MM.1S (cell line): ENCODE measurements at regions not wholly inside any gene's neighbourhood (a gene's known extent, or its start where the extent isn't known, plus 50 kb on each side); places are given as distances from the start of the nearest gene placed in this dataset.

ENCODE experiments used
- DNase-seq: peaks from one replicate; pipeline ENCODE4 v3.0.0-alpha.2; 2015
- H2AFZ ChIP-seq: fragments of 300-600 bp; sonication (generic); 2 replicates; pipeline ENCODE4 v1.6.0; 2016; ENCODE audit warnings: antibody characterized with exemption, low read length
- H3F3A ChIP-seq: fragments of 300-600 bp; sonication (generic); 2 replicates; pipeline ENCODE4 v1.6.1; 2016; ENCODE audit warnings: mild to moderate bottlenecking, antibody characterized with exemption, low read length, moderate library complexity, mixed read lengths; ENCODE audit not compliant: insufficient read depth
- H3K27ac ChIP-seq: fragments of 300-600 bp; sonication (generic); 2 replicates; pipeline ENCODE4 v1.5.1; 2016; ENCODE audit warnings: mild to moderate bottlenecking, low read length
- H3K27me3 ChIP-seq: fragments of 300-600 bp; sonication (generic); replicated peaks from 2 replicates; pipeline ENCODE4 v1.6.0; 2016; ENCODE audit warnings: low read length; ENCODE audit not compliant: insufficient read depth
- H3K36me3 ChIP-seq: fragments of 300-600 bp; sonication (generic); replicated peaks from 2 replicates; pipeline ENCODE4 v1.6.1; 2016; ENCODE audit warnings: mild to moderate bottlenecking, low read length, mixed read lengths; ENCODE audit not compliant: insufficient read depth
- H3K4me1 ChIP-seq: fragments of 300-600 bp; sonication (generic); 2 replicates; pipeline ENCODE4 v1.6.1; 2016; ENCODE audit warnings: low read length, mixed read lengths
- H3K4me2 ChIP-seq: fragments of 300-600 bp; sonication (generic); 2 replicates; pipeline ENCODE4 v1.6.0; 2016; ENCODE audit warnings: low read depth, low read length
- H3K4me3 ChIP-seq: fragments of 300-600 bp; sonication (generic); 2 replicates; pipeline ENCODE4 v1.5.1; 2016; ENCODE audit warnings: low read length, mixed read lengths
- H3K79me2 ChIP-seq: fragments of 300-600 bp; sonication (generic); 2 replicates; pipeline ENCODE4 v1.6.1; 2016; ENCODE audit warnings: mixed run types, low read length, mixed read lengths
- H3K9ac ChIP-seq: fragments of 300-600 bp; sonication (generic); 2 replicates; pipeline ENCODE4 v1.6.1; 2016; ENCODE audit warnings: low read length, mixed read lengths
- H3K9me2 ChIP-seq: fragments of 300-600 bp; sonication (generic); replicated peaks from 2 replicates; pipeline ENCODE4 v1.6.1; 2016; ENCODE audit warnings: mild to moderate bottlenecking, low read length, mixed read lengths; ENCODE audit not compliant: insufficient read depth
- H3K9me3 ChIP-seq: fragments of 300-600 bp; sonication (generic); replicated peaks from 2 replicates; pipeline ENCODE4 v1.6.1; 2016; ENCODE audit warnings: mild to moderate bottlenecking, low read length, mixed read lengths; ENCODE audit not compliant: insufficient read depth
- H4K20me1 ChIP-seq: fragments of 300-600 bp; sonication (generic); 2 replicates; pipeline ENCODE4 v1.6.1; 2016; ENCODE audit warnings: mild to moderate bottlenecking, low read length, moderate library complexity, mixed read lengths; ENCODE audit not compliant: insufficient read depth
- CTCF ChIP-seq: fragments of 300-600 bp; sonication (generic); IDR thresholded peaks from 2 replicates; pipeline ENCODE4 v1.5.1; 2016; ENCODE audit warnings: antibody characterized with exemption, low read length, mixed read lengths
- EZH2 ChIP-seq: fragments of 300-600 bp; sonication (generic); optimal IDR thresholded peaks from 2 replicates; pipeline ENCODE3; 2017; ENCODE audit warnings: low read depth, mild to moderate bottlenecking, antibody characterized with exemption, low read length, mixed read lengths
- EZH2phosphoT487 ChIP-seq: fragments of 300-600 bp; sonication (generic); IDR thresholded peaks from 2 replicates; pipeline ENCODE4 v1.6.1; 2018; ENCODE audit warnings: antibody characterized with exemption, low read length

- H3K36me3 ChIP-seq = no peaks in the 10 kb centered on the region
- no peak overlapping the region for H3K27ac ChIP-seq
- no peak for DNase-seq
- no peaks in the 10 kb centered on the region for H3K9me3 ChIP-seq
- no peaks in the 10 kb centered on the region for H3K79me2 ChIP-seq
- no peak overlapping the region for H3K9ac ChIP-seq
- H2AFZ ChIP-seq = no peak overlapping the region
- H3K4me2 ChIP-seq = no peak overlapping the region
- H3K27me3 ChIP-seq = no peaks in the 10 kb centered on the region
- H3K4me3 ChIP-seq = no peak overlapping the region
- no peaks in the 10 kb centered on the region for H3F3A ChIP-seq
- H4K20me1 ChIP-seq = no peaks in the 10 kb centered on the region
- no peaks in the 10 kb centered on the region for H3K4me1 ChIP-seq
- no peaks in the 10 kb centered on the region for H3K9me2 ChIP-seq
- TF ChIP-seq CTCF = no peak
- TF ChIP-seq EZH2phosphoT487 = no peak
- TF ChIP-seq EZH2 = no peak
Observed at GRCh38 chr2:11936761-11937160, 190.3 kb downstream of the LPIN1 start.

GRCh38 chr2:11938196-11938595 lies 191.8 kb downstream of the LPIN1 start:
- H3K27ac ChIP-seq = no peak overlapping the region
- H3K4me3 ChIP-seq = no peak overlapping the region
- TF ChIP-seq EZH2phosphoT487 = no peak
- TF ChIP-seq EZH2 = no peak
- no peak for TF ChIP-seq CTCF
- no peaks in the 10 kb centered on the region for H3K27me3 ChIP-seq
- DNase-seq = no peak
- H3K36me3 ChIP-seq = no peaks in the 10 kb centered on the region
- no peaks in the 10 kb centered on the region for H4K20me1 ChIP-seq
- H3K4me1 ChIP-seq = no peaks in the 10 kb centered on the region
- H3K9ac ChIP-seq = no peak overlapping the region
- H3K9me3 ChIP-seq = no peaks in the 10 kb centered on the region
- H3K9me2 ChIP-seq = no peaks in the 10 kb centered on the region
- H3K79me2 ChIP-seq = no peaks in the 10 kb centered on the region
- H3K4me2 ChIP-seq = no peak overlapping the region
- H2AFZ ChIP-seq = no peak overlapping the region
- H3F3A ChIP-seq = no peaks in the 10 kb centered on the region

- no peak for TF ChIP-seq EZH2
- Histone ChIP-seq H3K9me2 (no peaks in the 10 kb centered on the region), H3K9ac (no peak overlapping the region), H3K4me2 (no peak overlapping the region), H3K9me3 (no peaks in the 10 kb centered on the region), H3F3A (no peaks in the 10 kb centered on the region), H4K20me1 (no peaks in the 10 kb centered on the region), H3K79me2 (no peaks in the 10 kb centered on the region), H3K4me3 (no peak overlapping the region), H3K36me3 (no peaks in the 10 kb centered on the region), H3K27me3 (no peaks in the 10 kb centered on the region), H3K27ac (no peak overlapping the region), H2AFZ (no peak overlapping the region), H3K4me1 (no peaks in the 10 kb centered on the region)
- DNase-seq = no peak
Observed at GRCh38 chr2:11939523-11939922, 193.1 kb downstream of the LPIN1 start.

GRCh38 chr2:11940121-11940743 lies 193.8 kb downstream of the LPIN1 start:
- Histone ChIP-seq H3K4me2 (no peak overlapping the region), H4K20me1 (no peaks in the 10 kb centered on the region), H3K9me3 (no peaks in the 10 kb centered on the region), H2AFZ (no peak overlapping the region), H3K9ac (no peak overlapping the region), H3K9me2 (no peaks in the 10 kb centered on the region), H3K36me3 (no peaks in the 10 kb centered on the region), H3F3A (no peaks in the 10 kb centered on the region), H3K27me3 (no peaks in the 10 kb centered on the region), H3K4me1 (no peaks in the 10 kb centered on the region), H3K79me2 (no peaks in the 10 kb centered on the region), H3K27ac (no peak overlapping the region), H3K4me3 (no peak overlapping the region)
- DNase-seq = no peak
- TF ChIP-seq CTCF = no peak
- TF ChIP-seq EZH2phosphoT487 = no peak
- no peak for TF ChIP-seq EZH2
